Neuronal stem cell (in vitro differentiated cells): ENCODE measurements at regions not wholly inside any gene's neighbourhood (a gene's known extent, or its start where the extent isn't known, plus 50 kb on each side); places are given as distances from the start of the nearest gene placed in this dataset.

Experiments
- DNase-seq: peaks from one replicate; pipeline ENCODE4 v3.0.0-alpha.2; 2013; ENCODE audit warnings: low spot score
- H2AFZ ChIP-seq: one replicate; pipeline ENCODE4 v1.6.1; 2013; ENCODE audit warnings: mild to moderate bottlenecking, low read length, inconsistent platforms
- H2AK5ac ChIP-seq: 2 replicates; pipeline ENCODE4 v1.6.1; 2013; ENCODE audit warnings: low read depth, mild to moderate bottlenecking, inconsistent platforms, low read length, moderate library complexity, mixed read lengths
- H2BK120ac ChIP-seq: 2 replicates; pipeline ENCODE4 v1.6.1; 2013; ENCODE audit warnings: low read depth, mild to moderate bottlenecking, inconsistent platforms, low read length, moderate library complexity, mixed read lengths
- H2BK12ac ChIP-seq: one replicate; pipeline ENCODE4 v1.6.1; 2013; ENCODE audit warnings: low read length, inconsistent platforms
- H2BK15ac ChIP-seq: 2 replicates; pipeline ENCODE4 v1.6.1; 2013; ENCODE audit warnings: mild to moderate bottlenecking, low read length, inconsistent platforms, mixed read lengths
- H2BK5ac ChIP-seq: one replicate; pipeline ENCODE4 v1.6.1; 2013; ENCODE audit warnings: inconsistent platforms, mild to moderate bottlenecking, low read length, moderate library complexity
- H3K14ac ChIP-seq: one replicate; pipeline ENCODE4 v1.6.1; 2013; ENCODE audit warnings: low read length, inconsistent platforms
- H3K18ac ChIP-seq: 2 replicates; pipeline ENCODE4 v1.6.1; 2013; ENCODE audit warnings: low read length, inconsistent platforms
- H3K23ac ChIP-seq: 2 replicates; pipeline ENCODE4 v1.6.1; 2013; ENCODE audit warnings: low read depth, mild to moderate bottlenecking, mixed read lengths, low read length, inconsistent platforms; ENCODE audit not compliant: poor library complexity
- H3K27ac ChIP-seq: replicated peaks from 3 replicates; pipeline ENCODE4 v1.5.1; 2013; ENCODE audit warnings: low read length, inconsistent platforms
- H3K27me3 ChIP-seq, 3 experiments: 2 replicates each; pipeline ENCODE4 v1.6.1; 2013; ENCODE audit warnings: low read length in 3 of 3, mild to moderate bottlenecking in 2 of 3, inconsistent platforms in 1 of 3, low read depth in 1 of 3, mixed read lengths in 1 of 3, moderate library complexity in 1 of 3; ENCODE audit not compliant: control insufficient read depth in 3 of 3, insufficient read depth in 3 of 3
- H3K36me3 ChIP-seq, 2 donors: replicated peaks in 1 of 2; 2 replicates each; pipeline ENCODE4 v1.6.1; 2013; ENCODE audit warnings: low read length in 2 of 2; ENCODE audit not compliant: control insufficient read depth in 2 of 2, insufficient read depth in 2 of 2
- H3K4ac ChIP-seq: 2 replicates; pipeline ENCODE4 v1.6.1; 2013; ENCODE audit warnings: inconsistent platforms, mild to moderate bottlenecking, low read length, moderate library complexity
- H3K4me1 ChIP-seq, 2 donors: 1 replicate in 1 of 2; 2 replicates in 1 of 2; pipeline ENCODE4 v1.6.1; 2013; ENCODE audit warnings: low read length in 2 of 2, low read depth in 1 of 2; ENCODE audit not compliant: control insufficient read depth in 2 of 2, insufficient read depth in 1 of 2
- H3K4me2 ChIP-seq: one replicate; pipeline ENCODE4 v1.6.1; 2013; ENCODE audit warnings: mild to moderate bottlenecking, low read length, inconsistent platforms; ENCODE audit not compliant: insufficient read depth, poor library complexity, severe bottlenecking
- H3K4me3 ChIP-seq, 2 donors: 2 replicates each; pipeline ENCODE4 v1.5.1; 2013; ENCODE audit warnings: low read length in 2 of 2, mild to moderate bottlenecking in 2 of 2, inconsistent platforms in 1 of 2, moderate library complexity in 1 of 2
- H3K79me1 ChIP-seq: one replicate; pipeline ENCODE4 v1.6.1; 2013; ENCODE audit warnings: low read depth, mild to moderate bottlenecking, inconsistent platforms, low read length, moderate library complexity
- H3K9ac ChIP-seq: one replicate; pipeline ENCODE4 v1.6.1; 2013; ENCODE audit warnings: mild to moderate bottlenecking, low read depth, low read length, inconsistent platforms; ENCODE audit not compliant: poor library complexity
- H3K9me3 ChIP-seq, 2 donors: replicated peaks in 1 of 2; 2 replicates each; pipeline versions ENCODE3 to v1.6.1; 2013; ENCODE audit warnings: low read length in 2 of 2, mild to moderate bottlenecking in 2 of 2, inconsistent platforms in 1 of 2, low read depth in 1 of 2, mixed read lengths in 1 of 2, moderate library complexity in 1 of 2; ENCODE audit not compliant: control insufficient read depth in 2 of 2, insufficient read depth in 1 of 2
- H4K8ac ChIP-seq: one replicate; pipeline ENCODE4 v1.6.1; 2013; ENCODE audit warnings: low read depth, mild to moderate bottlenecking, inconsistent platforms, low read length, moderate library complexity
- H4K91ac ChIP-seq: one replicate; pipeline ENCODE4 v1.6.1; 2013; ENCODE audit warnings: low read length, low read depth, mild to moderate bottlenecking, inconsistent platforms; ENCODE audit not compliant: poor library complexity
- WGBS, 2 donors: extraction: QIAGEN DNeasy Blood & Tissue Kit; methylation state at CpG; one replicate each; pipeline ENCODE4 v1.1.7; 2013; ENCODE audit warnings: missing lambda C conversion rate in 2 of 2, mixed read lengths in 1 of 2; ENCODE audit not compliant: insufficient read length in 2 of 2, insufficient replicate concordance in 1 of 2; ENCODE audit errors: extremely low coverage in 2 of 2; 5-methylcytosine and 5-hydroxymethylcytosine counted together

DNA sequence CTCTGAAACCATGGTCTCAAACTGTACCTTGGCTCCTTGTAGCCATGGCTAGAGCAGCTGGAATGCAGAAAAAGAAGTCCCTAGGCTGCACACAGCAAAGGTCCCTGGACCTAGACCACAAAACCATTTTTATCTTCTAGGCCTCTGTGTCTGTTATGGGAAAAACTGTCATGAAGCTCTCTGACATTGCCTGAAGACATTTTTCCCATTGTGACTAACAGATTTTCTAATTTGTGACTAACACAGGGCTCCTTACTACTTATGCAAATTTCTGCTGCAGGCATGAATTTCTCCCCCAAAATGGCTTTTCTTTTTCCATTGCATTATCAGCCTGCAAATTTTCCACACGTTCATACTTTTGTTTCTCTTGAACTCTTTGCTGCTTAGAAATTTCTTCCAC is 470.4 kb downstream of the KDM5D start:
- H2BK15ac ChIP-seq: no peak overlapping the region

DNA sequence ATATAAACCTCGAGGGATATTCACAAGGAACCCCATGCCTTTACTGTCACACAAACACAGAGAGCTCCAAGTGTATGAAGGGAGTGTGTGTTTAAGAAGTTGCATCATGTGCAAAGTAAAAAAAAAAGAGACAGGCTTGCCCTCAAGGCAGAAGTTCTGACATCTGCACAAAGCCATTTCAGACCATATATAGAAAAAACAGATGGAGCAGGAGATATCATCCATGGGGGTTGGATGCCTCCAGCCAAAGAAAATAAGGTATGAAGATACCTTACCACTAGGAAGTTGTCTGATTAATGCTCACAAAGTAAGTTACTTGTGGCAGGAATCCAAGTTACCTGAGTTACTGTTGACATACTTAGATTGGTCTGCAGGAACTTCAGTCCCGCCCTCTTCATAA is 476.2 kb downstream of the KDM5D start:
- DNase-seq: no peak
- Histone ChIP-seq H3K4me1 (no peaks in the 10 kb centered on the region), H3K23ac (no peak overlapping the region), H3K36me3 (no peaks in the 10 kb centered on the region), H3K14ac (no peak overlapping the region), H3K27me3 (no peaks in the 10 kb centered on the region), H3K9ac (no peak overlapping the region), H2BK15ac (no peak overlapping the region), H4K8ac (no peak overlapping the region), H2AK5ac (no peak overlapping the region), H3K27ac (no peak overlapping the region), H3K18ac (no peak overlapping the region), H4K91ac (no peak overlapping the region), H3K79me1 (no peaks in the 10 kb centered on the region), H2BK12ac (no peak overlapping the region), H3K4me2 (no peak overlapping the region), H2AFZ (no peak overlapping the region), H3K4ac (no peak overlapping the region), H2BK5ac (no peak overlapping the region), H2BK120ac (no peak overlapping the region), H3K4me3 (no peak overlapping the region), H3K9me3 (no peaks in the 10 kb centered on the region)
- WGBS, 2 donors: no CpG with 5 or more reads among the region's 2 CpGs

More for the DNA sequence above, 470.4 kb downstream of the KDM5D start:
- no peak overlapping the region for H3K4ac ChIP-seq
- H2BK5ac ChIP-seq: no peak overlapping the region
- no peak overlapping the region for H2BK120ac ChIP-seq
- H2AK5ac ChIP-seq: no peak overlapping the region
- H3K36me3 ChIP-seq: no peaks in the 10 kb centered on the region
- H3K9me3 ChIP-seq: no peaks in the 10 kb centered on the region
- H2AFZ ChIP-seq: no peak overlapping the region
- no peak overlapping the region for H3K4me3 ChIP-seq
- H4K8ac ChIP-seq: no peak overlapping the region
- no peaks in the 10 kb centered on the region for H3K27me3 ChIP-seq
- H3K14ac ChIP-seq: no peak overlapping the region
- no peak overlapping the region for H3K9ac ChIP-seq
- no peaks in the 10 kb centered on the region for H3K4me1 ChIP-seq
- no peak overlapping the region for H3K23ac ChIP-seq
- no peak overlapping the region for H2BK12ac ChIP-seq
- no peak overlapping the region for H3K27ac ChIP-seq
- H4K91ac ChIP-seq: no peak overlapping the region
- no peak for DNase-seq
- H3K79me1 ChIP-seq: no peaks in the 10 kb centered on the region
- no peak overlapping the region for H3K18ac ChIP-seq
- no CpG with 5 or more reads among the region's 1 CpG for WGBS, 2 donors
- no peak overlapping the region for H3K4me2 ChIP-seq

DNA sequence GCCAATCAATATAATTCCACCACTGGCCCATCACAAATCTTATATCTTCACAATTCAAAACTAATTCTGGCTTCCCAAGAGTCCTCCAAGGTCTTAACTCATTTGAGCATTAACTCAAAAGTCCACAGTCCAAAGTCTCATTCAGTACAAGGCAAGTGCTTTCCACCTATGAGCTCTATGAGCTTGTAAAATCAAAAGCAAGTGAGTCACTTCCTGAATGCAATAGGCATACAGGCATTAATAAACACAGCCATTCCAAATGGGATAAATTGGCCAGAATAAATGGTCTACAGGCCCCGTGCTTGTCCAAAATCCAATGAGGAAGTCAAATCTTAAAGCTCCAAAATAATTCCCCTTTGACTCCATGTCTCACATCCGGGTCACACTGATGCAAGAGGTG is 479.1 kb downstream of the KDM5D start:
- Histone ChIP-seq H2AFZ (no peak overlapping the region), H3K14ac (no peak overlapping the region), H3K4me3 (no peak overlapping the region), H3K27ac (no peak overlapping the region), H4K91ac (no peak overlapping the region), H2BK120ac (no peak overlapping the region), H3K9me3 (no peaks in the 10 kb centered on the region), H3K4me1 (no peaks in the 10 kb centered on the region), H3K4ac (no peak overlapping the region), H2BK15ac (no peak overlapping the region), H4K8ac (no peak overlapping the region), H3K79me1 (no peaks in the 10 kb centered on the region), H3K27me3 (no peaks in the 10 kb centered on the region), H2AK5ac (no peak overlapping the region), H3K36me3 (no peaks in the 10 kb centered on the region), H3K9ac (no peak overlapping the region), H3K23ac (no peak overlapping the region), H2BK5ac (no peak overlapping the region), H3K4me2 (no peak overlapping the region), H3K18ac (no peak overlapping the region), H2BK12ac (no peak overlapping the region)
- no CpG with 5 or more reads among the region's 2 CpGs for WGBS, 2 donors
- DNase-seq: no peak

DNA sequence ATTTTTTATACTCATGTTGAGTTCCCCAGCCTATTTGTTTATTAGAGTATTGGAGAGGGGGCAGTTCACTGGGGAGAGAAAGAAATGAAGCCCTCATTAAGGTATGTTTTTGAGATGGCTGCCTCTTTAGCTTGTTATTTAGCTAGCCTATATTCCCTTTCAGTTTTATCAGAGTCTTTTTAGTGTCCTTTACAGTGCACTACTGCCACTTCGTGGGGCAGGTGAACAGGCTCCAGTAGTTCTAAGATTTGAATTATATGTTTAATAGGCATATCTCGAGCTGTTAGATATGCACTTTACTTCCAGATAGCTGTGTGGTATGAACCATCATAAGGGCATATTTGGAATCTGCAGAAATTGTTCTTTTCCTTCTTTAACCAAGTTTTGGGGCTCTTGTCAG is 482.2 kb downstream of the KDM5D start:
- Histone ChIP-seq H3K9ac (no peak overlapping the region), H3K4ac (no peak overlapping the region), H3K4me1 (no peaks in the 10 kb centered on the region), H3K18ac (no peak overlapping the region), H3K9me3 (no peaks in the 10 kb centered on the region), H2BK12ac (no peak overlapping the region), H3K23ac (no peak overlapping the region), H2AFZ (no peak overlapping the region), H3K27ac (no peak overlapping the region), H4K91ac (no peak overlapping the region), H3K4me3 (no peak overlapping the region), H3K79me1 (no peaks in the 10 kb centered on the region), H3K27me3 (no peaks in the 10 kb centered on the region), H2BK15ac (no peak overlapping the region), H2BK5ac (no peak overlapping the region), H4K8ac (no peak overlapping the region), H3K14ac (no peak overlapping the region), H2AK5ac (no peak overlapping the region), H3K4me2 (no peak overlapping the region), H3K36me3 (no peaks in the 10 kb centered on the region), H2BK120ac (no peak overlapping the region)
- DNase-seq: no peak
- WGBS, 2 donors: no CpG with 5 or more reads among the region's 2 CpGs
